HG03342 (cell line): ENCODE measurements at regions not wholly inside any gene's neighbourhood (a gene's known extent, or its start where the extent isn't known, plus 50 kb on each side); places are given as distances from the start of the nearest gene placed in this dataset.
"Not testable (repeated sequence)": the region's sequence is repeated elsewhere in the genome, so short reads cannot be mapped to it uniquely, and the experiment has no call there.

Experiments used
- ATAC-seq: cut with Tn5 transposase; IDR thresholded peaks from one replicate; pipeline ENCODE4 v1.9.1; 2021; ENCODE audit warnings: mild to moderate bottlenecking, moderate library complexity; ENCODE audit not compliant: unreplicated experiment

DNA sequence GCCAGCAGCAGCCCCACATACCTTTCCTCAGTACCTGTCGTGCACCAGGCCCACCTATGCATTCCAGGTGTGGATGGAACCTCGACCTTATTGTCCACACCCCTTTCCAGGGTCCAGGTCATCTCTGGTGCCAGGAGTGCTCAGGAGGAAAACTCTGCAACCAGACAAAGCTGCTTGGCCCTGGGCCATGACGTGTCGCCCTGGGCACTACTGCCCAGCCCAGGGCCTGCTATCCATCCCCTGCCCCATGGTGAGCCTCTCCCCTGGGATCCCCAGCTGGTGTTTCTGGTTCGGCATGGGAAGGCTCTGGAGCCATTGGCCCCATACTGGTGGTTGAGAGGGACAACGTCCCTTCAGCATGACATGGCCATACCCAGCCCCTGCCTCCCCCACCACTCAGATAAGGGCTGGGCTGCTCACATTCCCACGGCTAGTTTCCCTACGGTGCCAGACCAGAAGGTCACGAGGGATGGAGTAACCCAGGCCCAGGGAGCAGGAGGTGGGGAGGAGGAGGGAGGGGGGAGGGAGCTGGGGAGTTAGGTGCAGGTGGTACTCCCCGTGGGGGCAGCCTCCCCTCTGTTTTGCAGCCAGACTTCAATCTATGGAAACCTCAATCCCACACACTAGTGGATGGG, 123.2 kb upstream of the MTLN start:
- ATAC-seq = not testable (repeated sequence)

GRCh38 chr2:110333114-110334095, 121.1 kb upstream of the MTLN start:
- ATAC-seq = not testable (repeated sequence)

GRCh38 chr2:110331625-110332024, 119.3 kb upstream of the MTLN start:
- not testable (repeated sequence) for ATAC-seq

- ATAC-seq = not testable (repeated sequence)
Measured at GRCh38 chr2:110329760-110330159, 117.4 kb upstream of the MTLN start.

GRCh38 chr2:110329158-110329557, 116.8 kb upstream of the MTLN start:
- not testable (repeated sequence) for ATAC-seq

DNA sequence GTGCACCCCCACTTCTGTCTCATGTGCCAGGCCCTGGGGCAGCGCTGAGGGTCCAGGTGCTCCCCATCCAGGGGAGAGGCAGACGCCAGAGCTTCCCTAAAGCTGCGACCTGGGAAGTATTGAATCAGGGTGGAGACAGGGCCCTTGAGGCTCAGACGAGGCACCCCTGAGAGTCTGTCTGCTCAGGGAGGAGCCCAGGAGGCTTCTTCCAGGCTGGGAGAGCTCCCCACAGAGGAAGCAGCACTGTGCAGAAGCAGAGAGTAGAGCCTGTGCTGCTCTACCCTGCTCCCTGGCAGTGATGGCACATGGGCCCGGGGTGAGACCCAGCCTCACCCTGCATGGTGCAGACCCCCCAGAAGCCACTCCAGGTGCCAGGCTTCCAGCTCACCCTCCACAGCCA, 116.3 kb upstream of the MTLN start:
- ATAC-seq = not testable (repeated sequence)

GRCh38 chr2:110323832-110324231, 111.5 kb upstream of the MTLN start:
- not testable (repeated sequence) for ATAC-seq

DNA sequence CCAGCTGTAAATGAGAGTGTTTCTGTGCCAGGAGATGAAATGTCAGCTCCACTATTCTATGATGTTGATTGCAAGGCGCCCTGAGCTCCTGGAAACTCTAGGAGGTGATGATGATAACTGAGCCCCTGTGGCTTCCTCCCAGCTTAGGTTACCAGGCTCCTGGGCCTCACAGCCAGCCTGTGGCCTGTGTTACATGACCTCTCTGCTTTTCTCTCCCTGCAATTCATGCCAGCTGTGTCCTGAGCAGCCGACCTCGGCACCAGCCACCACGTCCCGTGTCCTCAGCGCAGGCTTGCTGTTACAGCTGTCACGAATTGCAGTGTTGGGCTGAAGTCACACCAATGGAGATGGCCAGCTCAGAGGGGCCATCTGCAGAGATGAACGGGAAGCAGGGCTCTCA, 110.2 kb upstream of the MTLN start:
- ATAC-seq = not testable (repeated sequence)

DNA sequence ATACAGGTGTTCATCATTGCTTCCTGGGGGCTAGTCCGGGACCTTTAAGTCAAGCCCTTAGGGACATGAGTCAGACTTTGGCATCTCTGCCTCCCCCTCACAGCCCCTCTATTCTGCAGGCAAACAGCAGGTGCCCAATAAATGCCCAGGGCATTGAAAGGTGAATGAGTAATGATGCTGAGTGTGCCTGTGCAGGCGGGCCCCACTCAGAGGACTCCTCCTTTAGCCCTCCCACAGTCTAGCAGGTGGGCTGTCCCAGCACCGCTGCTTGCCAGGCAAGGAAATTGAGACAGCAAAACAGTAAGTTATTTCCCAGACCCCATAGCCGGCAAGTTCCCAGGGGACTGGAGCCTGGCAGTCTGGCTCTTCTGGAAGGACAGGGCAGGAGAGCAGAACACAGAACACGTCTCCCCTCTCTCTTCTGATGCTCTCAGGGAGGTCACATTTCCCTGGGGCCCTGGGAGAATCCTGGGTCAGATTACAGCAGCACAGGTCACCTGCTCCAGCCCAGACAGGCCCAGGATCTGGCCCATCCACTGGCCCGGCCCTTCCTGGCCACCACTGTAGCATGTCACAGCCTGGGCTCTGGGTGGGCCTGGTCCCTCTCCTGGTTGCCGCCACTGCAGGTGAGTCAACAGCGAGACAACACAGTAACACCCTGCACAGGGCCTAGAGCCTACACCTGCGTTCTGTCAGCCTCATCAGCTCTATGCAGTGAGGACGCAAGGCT, 108.7 kb upstream of the MTLN start:
- not testable (repeated sequence) for ATAC-seq

DNA sequence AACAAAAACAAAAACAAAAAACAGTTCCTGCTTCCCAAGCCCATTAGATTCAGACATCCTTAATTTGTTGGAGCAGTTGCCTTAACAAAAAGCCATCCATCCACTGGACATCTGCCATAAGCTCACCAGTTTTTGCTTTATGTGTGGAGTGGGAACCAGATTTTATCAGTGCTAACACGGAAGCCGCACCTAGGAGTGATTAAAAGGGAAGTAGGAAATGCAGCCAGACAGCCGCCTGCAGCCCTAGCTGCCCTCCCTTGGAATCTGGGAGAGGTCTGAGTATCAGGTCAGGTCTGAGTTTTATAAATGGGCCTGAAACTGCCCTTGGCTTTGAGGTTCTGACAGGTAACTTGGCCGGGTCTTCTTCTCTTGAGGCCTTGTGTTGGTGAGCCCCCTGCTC, 106.6 kb upstream of the MTLN start:
- not testable (repeated sequence) for ATAC-seq

DNA sequence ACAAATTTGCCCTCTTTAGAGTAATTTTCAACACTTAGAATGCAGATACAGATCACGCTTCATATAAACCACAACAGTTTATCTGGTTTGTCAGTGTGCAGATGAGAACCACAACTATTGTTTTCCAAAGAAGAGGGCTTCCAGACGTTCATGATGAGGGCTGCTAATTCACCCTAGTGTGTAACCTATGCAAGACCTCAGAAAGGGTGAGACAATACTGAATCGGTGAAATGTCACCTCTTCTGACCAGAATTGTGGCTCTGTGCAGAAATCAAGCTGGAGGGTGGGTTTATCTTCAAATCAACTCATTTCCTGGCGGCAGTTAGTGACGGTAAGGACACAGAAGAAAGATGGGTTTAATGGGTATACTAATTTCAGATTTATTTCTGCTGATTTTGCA, 105.0 kb upstream of the MTLN start:
- not testable (repeated sequence) for ATAC-seq

DNA sequence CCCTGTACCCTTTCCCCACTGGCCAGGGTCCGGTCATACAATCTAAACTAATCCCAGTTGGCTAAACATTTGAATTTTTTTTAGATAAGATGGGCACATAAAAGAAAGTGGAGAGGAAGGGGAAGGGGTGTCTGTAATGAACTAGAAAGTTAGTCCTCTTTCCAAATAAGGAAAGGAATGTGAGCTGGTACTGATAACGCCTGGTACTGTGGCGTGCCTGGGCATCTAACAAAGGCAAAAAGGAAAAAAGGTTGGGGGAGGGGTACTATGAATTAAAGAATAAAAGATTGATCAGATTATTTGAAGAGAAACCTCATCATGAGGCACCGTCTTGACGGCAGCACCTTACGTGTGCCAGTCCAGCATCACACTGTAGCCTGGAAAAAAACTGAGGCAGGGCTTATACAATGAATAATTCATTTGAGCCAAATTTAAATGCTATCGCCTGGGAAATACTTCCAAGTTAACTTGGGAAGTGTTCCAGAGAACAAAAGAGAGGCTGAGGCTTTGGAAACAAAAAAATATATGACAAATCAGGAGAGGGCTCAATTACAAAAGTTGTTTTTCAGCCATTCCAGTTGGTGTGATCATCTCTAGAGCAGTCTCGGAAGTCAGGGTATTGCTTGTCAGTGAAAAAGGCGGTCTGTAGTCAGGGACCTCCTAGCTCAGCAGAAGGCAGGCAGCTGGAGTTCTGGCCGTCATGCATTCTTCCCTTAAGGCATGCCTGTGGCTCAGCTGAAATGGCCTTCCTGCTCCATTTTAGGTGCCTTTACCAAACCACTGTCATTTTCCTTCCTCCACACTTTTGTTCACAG, 103.9 kb upstream of the MTLN start:
- ATAC-seq = not testable (repeated sequence)

DNA sequence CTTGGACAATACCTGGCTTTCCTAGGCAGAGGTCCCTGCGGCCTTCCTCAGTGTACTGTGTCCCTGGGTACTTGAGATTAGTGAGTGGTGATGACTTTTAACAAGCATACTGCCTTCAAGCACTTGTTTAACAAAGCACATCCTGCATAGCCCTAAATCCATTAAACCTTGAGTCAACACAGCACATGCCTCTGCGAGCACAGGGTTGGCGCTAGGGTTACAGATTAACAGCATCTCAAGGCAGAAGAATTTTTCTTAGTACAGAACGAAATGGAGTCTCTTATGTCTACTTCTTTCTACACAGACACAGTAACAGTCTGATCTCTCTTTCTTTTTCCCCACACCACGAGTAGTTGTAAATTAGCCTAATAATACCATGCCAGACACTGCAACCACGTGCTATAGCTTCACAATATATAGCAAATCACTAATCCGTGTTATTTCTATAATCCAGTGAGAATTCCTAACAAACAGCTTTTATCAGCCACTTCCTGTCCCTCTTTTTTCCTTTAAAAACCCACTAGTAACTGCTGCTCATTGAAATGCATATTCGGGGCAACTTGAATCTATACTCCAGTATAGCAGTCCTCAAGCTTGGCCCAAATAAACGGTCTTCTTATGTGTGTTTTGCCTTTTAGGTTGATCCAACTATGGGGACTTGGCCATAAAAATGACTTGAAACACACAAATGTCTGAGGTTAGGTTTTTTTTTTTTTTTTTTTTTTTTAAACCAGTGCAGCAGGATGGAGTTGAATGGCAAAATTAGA, 102.9 kb upstream of the MTLN start:
- not testable (repeated sequence) for ATAC-seq

DNA sequence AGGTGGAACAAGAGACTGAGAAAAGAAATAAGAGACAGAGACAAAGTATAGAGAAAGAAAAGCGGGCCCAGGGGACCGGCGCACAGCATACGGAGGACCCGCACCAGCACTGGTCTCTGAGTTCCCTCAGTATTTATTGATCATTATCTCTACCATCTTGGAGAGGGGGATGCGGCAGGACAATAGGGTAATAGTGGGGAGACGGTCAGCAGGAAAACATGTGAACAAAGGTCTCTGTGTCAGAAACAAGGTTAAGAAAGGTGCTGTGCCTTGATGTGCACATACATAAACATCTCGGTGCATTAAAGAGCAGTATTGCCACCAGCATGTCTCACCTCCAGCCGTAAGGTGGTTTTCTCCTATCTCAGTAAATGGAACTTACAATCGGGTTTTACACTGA, 102.1 kb upstream of the MTLN start:
- not testable (repeated sequence) for ATAC-seq

- not testable (repeated sequence) for ATAC-seq
Measured at GRCh38 chr2:110313032-110313431, 100.7 kb upstream of the MTLN start.

DNA sequence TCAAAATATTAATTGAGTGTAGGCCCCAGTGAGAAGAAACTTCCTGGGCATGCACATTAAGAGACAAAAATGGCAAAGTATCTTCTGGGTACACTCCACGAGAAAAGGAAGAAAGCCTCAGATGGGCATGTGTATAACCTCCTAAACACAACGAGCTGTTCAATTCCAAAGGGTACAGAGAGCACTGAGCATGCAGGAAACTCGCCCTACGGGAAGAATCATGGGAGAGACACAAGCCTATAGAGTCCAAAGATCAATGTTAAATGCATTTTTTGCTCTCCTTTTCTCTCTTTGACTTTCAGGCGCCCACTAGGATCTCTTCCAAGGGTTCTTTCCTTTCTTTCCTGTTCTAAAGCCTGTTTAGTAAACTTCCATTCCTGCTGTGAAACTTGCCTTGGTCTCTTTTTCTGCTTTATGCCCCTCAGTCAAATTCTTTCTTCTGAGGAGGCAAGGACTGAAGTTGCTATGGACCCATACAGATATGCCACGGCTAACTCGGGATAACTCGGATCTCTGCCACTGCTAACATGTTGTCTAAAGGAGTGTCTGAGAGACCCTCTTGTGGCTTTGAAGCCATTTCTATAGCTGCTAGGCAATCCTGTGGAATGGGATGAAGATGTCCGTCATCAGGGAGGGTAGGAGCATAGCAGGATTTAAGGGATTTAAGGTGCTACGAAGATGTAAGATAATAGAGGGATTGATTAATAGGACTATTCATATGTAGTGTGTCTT, 99.5 kb upstream of the MTLN start:
- ATAC-seq = not testable (repeated sequence)

GRCh38 chr2:110310988-110311475, 98.7 kb upstream of the MTLN start:
- ATAC-seq = not testable (repeated sequence)

DNA sequence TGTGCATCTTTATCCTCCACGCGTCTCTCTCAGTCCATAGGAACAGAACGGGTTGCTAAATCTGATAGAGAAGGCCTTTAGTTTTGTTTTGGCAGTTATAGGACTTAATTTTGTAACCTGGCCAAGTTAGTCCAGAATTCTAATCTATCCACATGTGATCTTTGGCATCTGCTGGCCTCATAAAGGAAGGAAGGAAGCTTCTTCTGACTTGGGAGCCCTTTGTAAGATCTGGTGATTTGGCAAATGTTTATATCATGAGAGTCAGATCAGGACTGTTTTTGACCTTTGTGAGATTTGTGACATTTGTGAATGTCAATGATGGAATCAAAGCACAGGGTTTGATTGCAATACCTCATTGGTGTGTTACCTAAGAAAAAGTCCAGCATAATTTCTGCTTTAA, 96.4 kb upstream of the MTLN start:
- ATAC-seq = not testable (repeated sequence)

GRCh38 chr2:110292807-110293206, 80.5 kb upstream of the MTLN start:
- ATAC-seq = not testable (repeated sequence)
